ENCODE measurements at regions not wholly inside any gene's neighbourhood (a gene's known extent, or its start where the extent isn't known, plus 50 kb on each side); places are given as distances from the start of the nearest gene placed in this dataset.
A peak's percentile ranks its signal among the peaks of the same experiment; 100 is the strongest.
"Not testable (repeated sequence)": the region's sequence is repeated elsewhere in the genome, so short reads cannot be mapped to it uniquely, and the experiment has no call there.

DNA sequence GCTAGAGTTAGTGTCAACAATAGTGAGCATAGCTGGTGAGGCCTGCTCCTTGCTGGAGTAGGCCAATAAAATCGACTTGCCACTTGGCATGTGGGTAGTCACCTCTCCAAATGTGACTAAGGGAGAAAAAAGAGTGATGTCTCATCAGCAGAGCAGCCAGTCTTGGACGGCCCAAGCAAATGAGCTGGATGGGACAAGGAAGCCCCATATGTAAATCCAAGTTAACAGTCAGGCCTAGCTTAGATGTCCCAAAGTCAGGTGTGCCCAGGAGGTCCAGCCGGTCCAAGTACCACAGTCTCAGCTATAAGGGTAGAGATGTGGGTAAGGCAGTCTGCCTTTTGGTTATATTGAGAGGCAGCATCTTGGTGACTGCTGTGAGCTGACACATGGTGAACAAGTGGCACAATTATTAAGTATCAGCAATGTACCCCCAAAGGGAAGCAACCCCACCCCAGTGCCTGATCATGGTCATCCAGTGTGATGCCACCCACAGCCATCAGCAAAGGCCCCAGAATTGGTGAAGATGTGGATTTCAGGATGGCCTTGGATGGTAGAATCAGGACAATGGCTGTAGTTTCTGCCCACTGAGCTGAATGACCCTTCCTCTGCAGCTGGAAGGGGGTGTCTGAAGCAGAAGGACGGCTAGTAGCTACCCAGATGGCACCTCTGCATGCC lies 83.4 kb downstream of the TNFRSF13B start:
- TF ChIP-seq POLR2A (IDR thresholded peaks at IDR 0.05): no peak
- TF ChIP-seq, protein P1, sequence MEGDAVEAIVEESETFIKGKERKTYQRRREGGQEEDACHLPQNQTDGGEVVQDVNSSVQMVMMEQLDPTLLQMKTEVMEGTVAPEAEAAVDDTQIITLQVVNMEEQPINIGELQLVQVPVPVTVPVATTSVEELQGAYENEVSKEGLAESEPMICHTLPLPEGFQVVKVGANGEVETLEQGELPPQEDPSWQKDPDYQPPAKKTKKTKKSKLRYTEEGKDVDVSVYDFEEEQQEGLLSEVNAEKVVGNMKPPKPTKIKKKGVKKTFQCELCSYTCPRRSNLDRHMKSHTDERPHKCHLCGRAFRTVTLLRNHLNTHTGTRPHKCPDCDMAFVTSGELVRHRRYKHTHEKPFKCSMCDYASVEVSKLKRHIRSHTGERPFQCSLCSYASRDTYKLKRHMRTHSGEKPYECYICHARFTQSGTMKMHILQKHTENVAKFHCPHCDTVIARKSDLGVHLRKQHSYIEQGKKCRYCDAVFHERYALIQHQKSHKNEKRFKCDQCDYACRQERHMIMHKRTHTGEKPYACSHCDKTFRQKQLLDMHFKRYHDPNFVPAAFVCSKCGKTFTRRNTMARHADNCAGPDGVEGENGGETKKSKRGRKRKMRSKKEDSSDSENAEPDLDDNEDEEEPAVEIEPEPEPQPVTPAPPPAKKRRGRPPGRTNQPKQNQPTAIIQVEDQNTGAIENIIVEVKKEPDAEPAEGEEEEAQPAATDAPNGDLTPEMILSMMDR (IDR thresholded peaks at IDR 0.05): no peak
- H3K4me3 ChIP-seq (ENCODE audit: low read depth, poor library complexity, severe bottlenecking): no peak overlapping the region
- peak in 1 of 2 donors; percentile 67 for DNase-seq (ENCODE audit: low spot score in 2 of 2)
- 70 to 78% methylated on average over 4 of the region's 4 CpGs for WGBS, 2 donors
- intact Hi-C loops (cut with DNase I; ENCODE audit: low total_unique reads): no loop called here

DNA sequence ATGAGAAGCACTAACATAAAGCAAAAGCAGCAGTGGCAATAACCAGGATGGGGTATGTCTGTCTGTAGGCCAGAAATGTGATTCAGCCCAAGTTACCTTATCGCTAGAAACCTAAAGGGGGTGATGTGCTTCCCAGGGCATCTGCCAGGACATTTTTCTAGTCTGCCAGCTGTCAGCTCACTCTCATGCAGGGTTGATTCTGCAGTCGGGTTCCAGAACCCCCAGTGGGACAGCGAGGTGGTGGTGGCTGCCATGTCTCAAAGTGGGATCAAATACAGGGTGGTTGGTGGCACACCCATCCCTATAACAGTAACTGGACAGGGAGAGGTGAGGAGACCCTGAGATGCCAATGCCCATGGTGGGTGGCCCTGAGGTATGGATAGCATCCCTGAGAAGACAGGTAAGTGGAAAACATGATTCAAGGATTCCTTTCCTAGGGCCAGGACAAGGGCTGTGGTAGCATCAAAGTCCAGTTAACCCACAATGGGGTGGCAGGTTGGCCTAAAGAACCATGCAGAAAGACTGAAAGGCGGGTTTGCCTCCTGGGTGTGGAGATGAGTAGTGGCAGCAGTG lies 84.3 kb downstream of the TNFRSF13B start:
- intact Hi-C loops (cut with DNase I; ENCODE audit: low total_unique reads): no loop called here
- 95 to 97% methylated on average over 4 of the region's 4 CpGs for WGBS, 2 donors
- DNase-seq (ENCODE audit: low spot score in 2 of 2): peak in 1 of 2 donors; percentile 42
- H3K4me3 ChIP-seq (ENCODE audit: low read depth, poor library complexity, severe bottlenecking): no peak overlapping the region
- TF ChIP-seq POLR2A (IDR thresholded peaks at IDR 0.05): no peak
- TF ChIP-seq, protein P1 (IDR thresholded peaks at IDR 0.05): no peak

DNA sequence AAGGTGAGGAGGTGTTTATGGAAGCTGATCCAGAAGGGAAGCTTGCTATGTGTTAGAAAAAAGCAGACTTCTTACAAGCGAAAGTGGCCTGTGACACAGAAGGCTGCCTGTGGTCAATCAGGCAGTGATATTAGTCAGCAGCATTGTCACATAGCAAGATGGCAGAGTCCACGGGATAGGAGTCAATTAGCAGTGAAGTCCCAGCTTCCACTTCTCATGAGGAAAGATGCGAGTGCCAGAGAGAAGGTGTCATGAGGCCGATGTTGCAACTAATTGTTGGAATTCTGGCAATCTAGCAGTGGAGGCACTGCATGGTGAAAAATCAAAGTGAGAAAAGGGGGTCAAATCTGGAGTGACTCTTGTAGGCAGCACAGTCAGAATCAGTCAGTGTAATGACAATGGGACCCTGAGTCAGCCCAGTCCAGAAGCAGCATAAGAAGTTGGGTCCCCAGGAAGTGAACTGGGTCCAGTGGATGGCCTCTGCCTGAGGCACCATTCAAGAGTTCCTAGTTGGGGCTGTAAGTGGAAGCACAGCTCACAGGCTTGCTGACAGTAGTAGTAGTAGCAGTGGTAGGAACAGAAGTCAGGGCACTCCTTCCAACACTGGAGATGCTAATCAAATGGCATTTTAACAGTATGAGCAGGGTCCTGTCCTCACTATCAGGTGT lies 85.1 kb downstream of the TNFRSF13B start:
- TF ChIP-seq, protein P1 (IDR thresholded peaks at IDR 0.05): no peak
- TF ChIP-seq POLR2A (IDR thresholded peaks at IDR 0.05): no peak
- intact Hi-C loops (cut with DNase I; ENCODE audit: low total_unique reads): no loop called here
- 54 to 60% methylated on average over 4 of the region's 4 CpGs for WGBS, 2 donors
- H3K4me3 ChIP-seq (ENCODE audit: low read depth, poor library complexity, severe bottlenecking): no peak overlapping the region
- DNase-seq (ENCODE audit: low spot score in 2 of 2): peak in 1 of 2 donors; percentile 68

DNA sequence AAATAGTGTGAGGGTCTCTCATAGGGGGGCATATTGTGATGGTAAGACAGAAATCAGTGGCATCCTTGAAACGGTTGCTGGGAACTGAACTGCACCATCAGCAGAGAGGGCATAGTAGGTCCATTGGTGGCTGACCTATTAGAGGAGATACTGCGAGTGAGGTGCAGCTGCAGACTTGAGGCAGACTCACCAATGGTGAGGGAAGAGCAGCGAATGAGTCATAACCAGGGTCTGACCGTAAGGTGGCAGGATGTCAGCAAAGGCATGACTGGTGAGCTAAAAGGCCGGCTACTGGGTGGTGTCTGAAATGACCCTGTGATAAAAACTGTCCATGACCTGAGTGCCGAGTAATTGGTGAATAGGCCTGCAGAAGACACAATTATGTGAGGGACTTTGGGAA lies 86.7 kb downstream of the TNFRSF13B start:
- 87 to 96% methylated on average over 4 to 5 of the region's 6 CpGs for WGBS, 2 donors
- intact Hi-C loops (cut with DNase I; ENCODE audit: low total_unique reads); H3K4me3 ChIP-seq (ENCODE audit: low read depth, poor library complexity, severe bottlenecking); DNase-seq (ENCODE audit: low spot score in 2 of 2): not testable (repeated sequence)

GRCh38 chr17:16882926-16883265 lies 89.0 kb downstream of the TNFRSF13B start:
- WGBS, 2 donors: 97% methylated on average over 7 of the region's 7 CpGs
- DNase-seq (ENCODE audit: low spot score in 2 of 2); intact Hi-C loops (cut with DNase I; ENCODE audit: low total_unique reads); H3K4me3 ChIP-seq (ENCODE audit: low read depth, poor library complexity, severe bottlenecking): not testable (repeated sequence)

GRCh38 chr17:16882243-16882925 lies 89.5 kb downstream of the TNFRSF13B start:
- DNase-seq (ENCODE audit: low spot score in 2 of 2): peak in 1 of 2 donors; percentile 50
- intact Hi-C loops (cut with DNase I; ENCODE audit: low total_unique reads): no loop called here
- TF ChIP-seq, protein P1 (IDR thresholded peaks at IDR 0.05): no peak
- no peak for TF ChIP-seq POLR2A (IDR thresholded peaks at IDR 0.05)
- 86 to 94% methylated on average over 10 of the region's 11 CpGs for WGBS, 2 donors
- no peak overlapping the region for H3K4me3 ChIP-seq (ENCODE audit: low read depth, poor library complexity, severe bottlenecking)

Measured in lower leg skin (tissue), 4 donors.